ENCODE measurements at regions not wholly inside any gene's neighbourhood (a gene's known extent, or its start where the extent isn't known, plus 50 kb on each side); places are given as distances from the start of the nearest gene placed in this dataset.

GRCh38 chr5:66415208-66415607 lies 181.0 kb upstream of the MAST4 start:
- DNase-seq (ENCODE audit: low read depth, low spot score): no peak
- POLR2A ChIA-PET: no interaction called here
- CTCF ChIA-PET: no interaction called here

GRCh38 chr5:66416698-66417097 lies 179.5 kb upstream of the MAST4 start:
- no TSS peak for BruUV-seq (replicated peaks)
- Histone ChIP-seq H3K4me2 (ENCODE audit: low read length) (no peak overlapping the region), H3K27me3 (ENCODE audit: insufficient read depth, low read length) (no peaks in the 10 kb centered on the region), H3K4me3 (replicated peaks in 1 of 2; ENCODE audit: low read depth in 1 of 2, low read length in 2 of 2) (no peak overlapping the region), H3K9ac (ENCODE audit: low read length) (no peak overlapping the region), H3K9me3 (ENCODE audit: control insufficient read depth in 1 of 2, insufficient read depth in 1 of 2, low read depth in 1 of 2, low read length in 2 of 2) (no peaks in the 10 kb centered on the region), H3K4me1 (ENCODE audit: control insufficient read depth in 1 of 2, insufficient read depth in 2 of 2, low read length in 2 of 2) (no peaks in the 10 kb centered on the region), H3K36me3 (ENCODE audit: control insufficient read depth in 1 of 2, insufficient read depth in 2 of 2, low read length in 2 of 2) (no peaks in the 10 kb centered on the region; a peak in 1 of 4 replicates), H2AFZ (ENCODE audit: low read depth, low read length, poor library complexity, severe bottlenecking) (no peak overlapping the region), H3K79me2 (ENCODE audit: insufficient read depth, low read length) (no peaks in the 10 kb centered on the region), H3K9me2 (ENCODE audit: insufficient read depth) (0 out of 2 replicates have a peak, but pooled peaks cover 3% of the 10 kb centered on the region), H4K20me1 (ENCODE audit: insufficient read depth) (no peaks in the 10 kb centered on the region), H3K27ac (ENCODE audit: low read depth, low read length) (no peak overlapping the region)
- ATAC-seq: no peak
- intact Hi-C loops (cut with micrococcal nuclease): no loop called here
- POLR2A ChIA-PET: no interaction called here
- CTCF ChIA-PET: no interaction called here
- TF ChIP-seq ELF1 (IDR thresholded peaks at IDR 0.05; ENCODE audit: borderline replicate concordance, low read depth) (no peak), CEBPB (IDR thresholded peaks at IDR 0.05; ENCODE audit: low read depth) (no peak), FOSL1 (IDR thresholded peaks at IDR 0.05; ENCODE audit: low read depth) (no peak), EZH2 (IDR thresholded peaks at IDR 0.05) (no peak), YY1 (IDR thresholded peaks at IDR 0.05; ENCODE audit: extremely low read depth, insufficient replicate concordance, low read depth, low read length) (no peak), ATF3 (IDR thresholded peaks at IDR 0.05) (no peak), RAD21 (IDR thresholded peaks at IDR 0.05; ENCODE audit: low read depth) (no peak), JUND (IDR thresholded peaks at IDR 0.05) (no peak), CTCF (IDR thresholded peaks at IDR 0.05 in 2 of 3, conservative IDR thresholded peaks at IDR 0.05 in 1 of 3; ENCODE audit: borderline replicate concordance in 1 of 3, insufficient read depth in 1 of 3, low read depth in 2 of 3, low read length in 2 of 3) (no peak), SP1 (IDR thresholded peaks at IDR 0.05; ENCODE audit: low read depth) (no peak), EGR1 (IDR thresholded peaks at IDR 0.05; ENCODE audit: low read depth) (no peak), ZBTB33 (IDR thresholded peaks at IDR 0.05; ENCODE audit: extremely low read depth, insufficient replicate concordance, low read length) (no peak)
- RAD21 ChIA-PET (ENCODE audit: low non-redundant PET in 1 of 2, low total read pairs in 2 of 2, uncharacterized antibody in 2 of 2, unreplicated experiment in 2 of 2): no interaction called here
- no peak for DNase-seq (ENCODE audit: low read depth, low spot score)

More at GRCh38 chr5:66415208-66415607, 181.0 kb upstream of the MAST4 start:
- H3K36me3 ChIP-seq (ENCODE audit: control insufficient read depth in 1 of 2, insufficient read depth in 2 of 2, low read length in 2 of 2): no peaks in the 10 kb centered on the region
- H3K4me3 ChIP-seq (replicated peaks in 1 of 2; ENCODE audit: low read depth in 1 of 2, low read length in 2 of 2): no peak overlapping the region
- H4K20me1 ChIP-seq (ENCODE audit: insufficient read depth): no peaks in the 10 kb centered on the region
- RAD21 ChIA-PET (ENCODE audit: low non-redundant PET in 1 of 2, low total read pairs in 2 of 2, uncharacterized antibody in 2 of 2, unreplicated experiment in 2 of 2): no interaction called here
- BruUV-seq (replicated peaks): no TSS peak
- no peaks in the 10 kb centered on the region for H3K79me2 ChIP-seq (ENCODE audit: insufficient read depth, low read length)
- H3K27ac ChIP-seq (ENCODE audit: low read depth, low read length): no peak overlapping the region
- intact Hi-C loops (cut with micrococcal nuclease): no loop called here
- no peaks in the 10 kb centered on the region for H3K27me3 ChIP-seq (ENCODE audit: insufficient read depth, low read length)
- no peak overlapping the region for H2AFZ ChIP-seq (ENCODE audit: low read depth, low read length, poor library complexity, severe bottlenecking)
- H3K9me2 ChIP-seq (ENCODE audit: insufficient read depth): 0 out of 2 replicates have a peak, but pooled peaks cover 3% of the 10 kb centered on the region
- no peak overlapping the region for H3K9ac ChIP-seq (ENCODE audit: low read length)
- no peak for TF ChIP-seq ATF3 (IDR thresholded peaks at IDR 0.05)
- no peak for TF ChIP-seq ZFX (IDR thresholded peaks at IDR 0.05)
- no peak for TF ChIP-seq POLR2AphosphoS5 (IDR thresholded peaks at IDR 0.05; ENCODE audit: low read depth, low read length)
- TF ChIP-seq SRF (IDR thresholded peaks at IDR 0.05; ENCODE audit: low read depth): no peak
- no peak for TF ChIP-seq POLR2A (IDR thresholded peaks at IDR 0.05; ENCODE audit: borderline replicate concordance, extremely low read depth, insufficient read depth, insufficient read length)
- no peak for TF ChIP-seq FOSL1 (IDR thresholded peaks at IDR 0.05; ENCODE audit: low read depth)
- TF ChIP-seq SIN3A (IDR thresholded peaks at IDR 0.05; ENCODE audit: low read depth): no peak
- no peak for TF ChIP-seq ZNF274 (IDR thresholded peaks at IDR 0.05; ENCODE audit: low read depth, low read length)
- no peak for TF ChIP-seq CBX3 (IDR thresholded peaks at IDR 0.05; ENCODE audit: low read depth)
- no peak overlapping the region for H3K4me2 ChIP-seq (ENCODE audit: low read length)
- H3K4me1 ChIP-seq (ENCODE audit: control insufficient read depth in 1 of 2, insufficient read depth in 2 of 2, low read length in 2 of 2): no peaks in the 10 kb centered on the region
- ATAC-seq: no peak
- H3K9me3 ChIP-seq (ENCODE audit: control insufficient read depth in 1 of 2, insufficient read depth in 1 of 2, low read depth in 1 of 2, low read length in 2 of 2): no peaks in the 10 kb centered on the region
